ENCODE measurements at regions not wholly inside any gene's neighbourhood (a gene's known extent, or its start where the extent isn't known, plus 50 kb on each side); places are given as distances from the start of the nearest gene placed in this dataset.
"Not testable (repeated sequence)": the region's sequence is repeated elsewhere in the genome, so short reads cannot be mapped to it uniquely, and the experiment has no call there.

GRCh38 chr14:34171431-34172172, 220.7 kb upstream of the EGLN3 start:
- FAIRE-seq, result no peak

DNA sequence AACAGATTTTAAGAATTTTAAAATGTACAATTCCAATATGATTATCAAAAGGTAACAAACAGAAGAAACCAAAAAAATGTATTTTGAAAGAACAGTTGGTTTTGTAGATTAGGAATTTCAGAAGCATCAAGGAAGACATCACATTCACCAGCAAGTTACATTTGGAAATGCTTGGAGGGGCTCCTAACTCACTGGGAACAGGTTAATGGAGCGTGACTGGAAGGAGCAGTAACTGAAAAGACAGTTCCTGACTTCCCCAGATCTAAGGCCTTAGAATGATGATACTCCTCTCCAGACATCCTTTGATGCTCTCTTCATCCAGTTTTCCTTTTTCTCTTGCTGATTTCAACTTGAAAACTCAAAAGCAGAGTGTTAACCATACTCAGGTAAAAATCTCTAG, 220.0 kb upstream of the EGLN3 start:
- FAIRE-seq, result no peak

DNA sequence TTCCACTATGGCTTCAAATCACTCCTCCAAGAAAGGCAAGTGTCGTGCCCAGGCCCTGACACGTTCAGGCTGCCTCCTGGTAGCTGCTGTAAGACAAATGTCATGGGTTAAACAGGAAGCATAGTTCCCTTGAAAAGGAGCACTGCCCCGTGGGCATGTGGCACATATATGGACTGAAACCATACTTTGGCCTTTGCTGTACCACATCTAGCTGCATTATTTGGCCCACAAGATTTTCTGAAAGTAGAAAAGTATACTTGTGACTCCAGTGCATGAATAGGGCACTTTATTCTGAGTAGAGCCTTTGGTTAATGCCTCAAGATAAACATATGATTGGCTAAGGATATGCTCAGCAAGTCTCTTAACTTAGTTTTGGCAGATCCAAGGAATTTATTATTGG, 218.7 kb upstream of the EGLN3 start:
- FAIRE-seq, result no peak

DNA sequence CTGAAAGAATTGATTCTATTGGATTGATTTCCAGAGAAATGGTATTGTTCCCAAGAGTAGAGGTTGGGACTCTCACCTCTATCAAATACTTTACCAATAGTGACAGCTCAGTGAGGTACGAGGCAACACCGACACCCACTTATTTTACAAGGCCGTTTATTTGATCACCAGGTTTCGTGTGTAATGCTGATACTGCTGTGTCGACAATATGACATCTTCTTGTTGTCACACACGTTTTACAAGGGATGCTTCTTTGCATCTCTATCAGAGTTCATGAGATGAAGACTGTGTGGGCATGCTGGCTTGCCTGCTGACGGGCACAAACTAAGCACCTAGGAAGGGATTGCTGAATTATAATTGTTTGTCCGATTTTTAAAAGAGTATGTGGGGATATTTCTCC, 217.8 kb upstream of the EGLN3 start:
- FAIRE-seq, result no peak

DNA sequence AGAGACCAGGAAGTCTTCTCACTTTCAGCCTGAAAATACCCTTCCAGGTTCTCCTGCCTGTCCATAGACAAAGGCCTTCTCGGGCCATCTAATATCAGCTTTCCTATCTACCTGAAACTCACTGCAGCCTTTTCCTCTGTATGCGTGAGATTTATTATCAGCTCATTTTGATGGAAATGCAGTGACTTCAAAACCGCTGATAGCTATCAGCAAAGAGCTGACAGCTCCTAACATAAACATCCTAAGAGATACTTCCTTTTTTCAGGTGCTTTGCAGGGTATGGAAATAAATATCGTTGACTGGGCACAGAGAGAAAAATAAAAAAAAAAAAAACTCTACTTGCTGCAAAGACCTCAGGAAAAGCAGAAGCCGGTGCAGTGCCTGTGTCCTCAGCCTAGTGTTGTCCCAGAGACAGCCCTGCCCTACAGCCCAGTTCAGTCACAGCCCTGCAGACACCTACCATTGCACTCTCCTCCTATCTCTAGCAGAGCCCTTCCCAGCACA, 215.0 kb upstream of the EGLN3 start:
- FAIRE-seq, result no peak

DNA sequence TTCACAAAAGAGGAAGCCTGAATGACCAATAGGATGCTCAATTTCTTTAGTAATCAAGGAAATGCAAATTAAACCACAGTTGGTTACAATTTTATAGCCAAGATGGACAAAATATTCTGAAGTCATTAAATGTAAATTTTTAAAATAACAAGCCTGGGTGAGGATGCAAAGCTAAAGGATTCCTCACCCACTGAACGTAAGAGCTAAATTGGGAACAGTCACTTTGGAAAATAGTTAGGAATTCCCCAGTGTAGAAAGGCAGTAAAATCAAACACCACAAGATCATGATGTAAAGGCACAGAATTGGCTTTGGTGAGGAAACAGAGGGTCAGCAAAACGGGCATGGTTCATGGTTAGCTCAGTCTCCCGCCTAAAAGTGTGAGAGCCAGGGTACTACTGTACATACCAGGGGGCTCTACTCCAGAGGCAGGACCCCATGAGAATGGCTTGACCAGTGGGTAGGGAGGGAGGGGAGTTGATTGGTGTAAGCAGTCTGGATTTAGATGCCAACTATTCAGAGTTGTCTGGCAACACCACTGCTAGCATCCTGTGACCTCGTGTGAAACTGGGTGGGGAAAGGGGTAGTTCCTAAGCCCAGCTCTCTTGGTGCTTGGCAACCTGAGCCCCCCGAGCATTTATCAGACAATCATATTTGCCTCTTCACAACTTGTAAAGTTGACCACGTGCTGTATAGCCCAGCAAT, 213.4 kb upstream of the EGLN3 start:
- no peak for FAIRE-seq

DNA sequence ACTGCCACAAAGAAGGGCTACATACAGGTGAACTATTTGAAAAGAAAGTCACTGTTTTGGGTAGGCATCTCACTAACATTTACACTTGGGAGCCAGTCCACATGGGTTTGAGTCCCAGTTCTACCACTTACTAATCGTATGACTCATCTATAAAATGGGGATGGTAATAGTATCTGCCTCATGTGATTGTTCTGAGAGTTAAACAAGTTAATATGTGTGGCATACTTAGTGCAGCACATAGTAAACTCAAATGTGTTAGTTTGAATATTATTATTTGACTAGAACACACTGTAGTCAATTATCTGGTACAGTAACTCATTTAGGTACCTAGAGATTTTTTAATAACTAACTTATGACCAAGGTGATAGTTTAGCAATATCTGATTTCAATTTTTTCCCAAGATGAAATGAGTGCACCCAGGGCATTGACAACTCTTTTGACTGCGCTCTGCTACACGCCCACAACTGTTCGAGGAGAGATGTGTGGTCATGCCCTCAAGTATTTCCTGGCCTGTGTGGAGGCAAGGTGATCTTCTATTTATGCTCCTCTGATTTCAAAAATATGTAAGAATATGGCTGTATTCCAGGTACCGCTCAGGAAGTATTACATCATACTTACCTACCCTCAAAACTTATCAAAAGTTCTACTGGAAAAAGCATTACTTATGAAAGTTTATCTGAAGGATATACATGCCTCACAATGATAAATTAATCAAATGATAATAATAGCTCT, 210.6 kb upstream of the EGLN3 start:
- FAIRE-seq, result no peak

DNA sequence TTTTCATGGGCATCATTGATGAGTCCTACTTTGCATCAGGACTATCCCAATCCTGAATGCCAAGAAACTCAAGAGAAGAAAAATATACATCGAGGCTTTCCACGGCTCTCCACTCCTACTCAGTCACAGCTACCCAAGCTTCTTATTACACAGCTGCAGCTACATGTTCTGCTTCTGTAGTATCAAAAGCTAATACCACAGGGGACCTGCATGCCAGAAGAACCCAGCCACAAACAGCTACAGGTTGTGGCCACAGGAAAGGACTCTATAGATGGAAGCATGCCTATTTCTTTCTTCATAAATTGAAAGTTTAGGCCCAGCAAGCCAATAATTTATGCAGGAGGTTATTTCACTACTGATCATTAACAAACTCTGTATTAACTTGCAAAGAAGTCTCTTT, 209.7 kb upstream of the EGLN3 start:
- FAIRE-seq, result no peak

DNA sequence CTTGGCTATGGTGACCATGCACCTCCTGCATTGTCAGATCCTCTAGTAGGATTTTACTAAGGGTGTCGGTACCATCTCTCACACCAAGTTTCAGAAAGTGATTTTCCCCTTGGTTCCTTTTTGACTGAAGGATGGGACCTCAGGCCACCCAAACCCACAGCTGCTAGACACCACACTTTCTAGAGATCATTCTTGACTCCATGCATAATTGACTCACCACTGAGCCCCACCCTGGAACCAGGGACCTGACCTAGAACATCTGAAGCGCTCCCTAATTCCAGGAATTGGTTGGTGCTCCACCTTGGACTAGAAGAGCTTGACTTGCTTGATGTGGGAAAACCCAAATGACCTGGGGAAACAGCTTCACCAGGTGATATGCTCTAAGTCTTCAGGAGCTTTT, 206.8 kb upstream of the EGLN3 start:
- FAIRE-seq, result no peak

GRCh38 chr14:34147461-34147860, 196.6 kb upstream of the EGLN3 start:
- FAIRE-seq, result no peak

DNA sequence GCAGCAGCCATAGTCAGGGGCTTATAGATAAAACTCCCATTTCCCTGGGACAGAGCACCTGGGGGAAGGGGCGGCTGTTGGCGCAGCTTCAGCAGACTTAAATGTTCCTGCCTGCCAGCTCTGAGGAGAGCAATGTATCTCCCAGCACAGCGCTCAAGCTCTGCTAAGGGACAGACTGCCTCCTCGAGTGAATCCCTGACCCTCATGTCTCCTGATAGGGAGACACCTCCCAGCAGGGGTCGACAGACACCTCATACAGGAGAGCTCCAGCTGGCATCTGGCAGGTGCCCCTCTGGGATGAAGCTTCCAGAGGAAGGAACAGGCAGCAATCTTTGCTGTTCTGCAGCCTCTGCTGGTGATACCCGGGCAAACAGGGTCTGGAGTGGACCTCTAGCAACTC, 189.3 kb upstream of the EGLN3 start:
- FAIRE-seq, result not testable (repeated sequence)

DNA sequence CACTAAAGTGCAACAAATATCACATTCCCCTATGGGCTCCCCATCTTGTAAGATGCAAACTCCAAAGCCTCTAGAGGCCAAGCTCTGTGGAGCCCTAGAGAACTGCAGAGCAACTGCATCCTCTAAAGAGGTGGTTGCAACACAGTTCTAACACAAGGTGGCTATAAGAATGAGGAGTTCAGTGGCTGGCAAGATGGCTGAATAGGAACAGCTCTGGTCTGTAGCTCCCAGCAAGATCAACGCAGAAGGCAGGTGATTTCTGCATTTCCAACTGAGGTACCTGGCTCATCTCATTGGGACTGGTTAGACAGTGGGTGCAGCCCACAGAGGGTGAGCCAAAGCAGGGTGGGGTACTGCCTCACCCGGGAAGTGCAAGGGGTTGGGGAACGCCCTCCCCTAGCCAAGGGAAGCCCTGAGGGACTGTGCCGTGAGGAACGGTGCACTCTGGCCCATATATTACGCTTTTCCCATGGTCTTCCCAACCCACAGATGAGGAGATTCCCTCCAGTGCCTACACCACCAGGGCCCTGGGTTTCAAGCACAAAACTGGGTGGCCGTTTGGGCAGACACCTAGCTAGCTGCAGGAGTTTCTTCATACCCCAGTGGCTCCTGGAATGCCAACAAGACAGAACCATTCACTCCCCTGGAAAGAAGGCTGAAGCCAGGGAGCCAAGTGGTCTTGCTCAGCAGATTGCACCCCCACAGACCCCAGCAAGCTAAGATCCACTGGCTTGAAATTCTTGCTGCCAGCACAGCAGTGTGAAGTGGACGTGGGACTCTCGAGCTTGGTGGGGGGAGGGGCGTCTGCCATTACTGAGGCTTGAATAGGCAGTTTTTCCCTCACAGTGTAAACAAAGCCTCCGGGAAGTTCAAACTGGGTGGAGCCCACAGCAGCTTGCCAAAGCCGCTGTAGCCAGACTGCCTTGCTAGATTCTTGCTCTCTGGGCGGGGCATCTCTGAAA, 188.6 kb upstream of the EGLN3 start:
- FAIRE-seq, result not testable (repeated sequence)

DNA sequence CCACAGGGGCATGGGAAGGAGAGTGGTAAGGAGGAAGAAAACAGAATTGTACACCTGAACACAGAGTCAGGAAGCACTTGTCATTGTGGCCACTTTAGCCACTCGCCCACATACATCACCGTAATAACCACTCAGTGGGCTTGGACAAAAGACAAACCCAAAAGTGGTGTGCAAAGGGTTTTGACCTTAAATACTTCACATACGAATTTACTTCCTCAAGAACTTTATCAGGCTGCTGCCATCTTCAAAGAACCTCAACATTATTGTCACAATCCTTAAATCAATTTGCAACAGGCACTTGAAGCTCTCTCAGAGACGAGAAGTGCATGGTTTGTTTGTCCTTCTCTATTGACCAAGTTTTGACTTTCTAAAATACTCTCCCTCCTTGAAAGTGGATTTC, 187.3 kb upstream of the EGLN3 start:
- FAIRE-seq, result no peak

DNA sequence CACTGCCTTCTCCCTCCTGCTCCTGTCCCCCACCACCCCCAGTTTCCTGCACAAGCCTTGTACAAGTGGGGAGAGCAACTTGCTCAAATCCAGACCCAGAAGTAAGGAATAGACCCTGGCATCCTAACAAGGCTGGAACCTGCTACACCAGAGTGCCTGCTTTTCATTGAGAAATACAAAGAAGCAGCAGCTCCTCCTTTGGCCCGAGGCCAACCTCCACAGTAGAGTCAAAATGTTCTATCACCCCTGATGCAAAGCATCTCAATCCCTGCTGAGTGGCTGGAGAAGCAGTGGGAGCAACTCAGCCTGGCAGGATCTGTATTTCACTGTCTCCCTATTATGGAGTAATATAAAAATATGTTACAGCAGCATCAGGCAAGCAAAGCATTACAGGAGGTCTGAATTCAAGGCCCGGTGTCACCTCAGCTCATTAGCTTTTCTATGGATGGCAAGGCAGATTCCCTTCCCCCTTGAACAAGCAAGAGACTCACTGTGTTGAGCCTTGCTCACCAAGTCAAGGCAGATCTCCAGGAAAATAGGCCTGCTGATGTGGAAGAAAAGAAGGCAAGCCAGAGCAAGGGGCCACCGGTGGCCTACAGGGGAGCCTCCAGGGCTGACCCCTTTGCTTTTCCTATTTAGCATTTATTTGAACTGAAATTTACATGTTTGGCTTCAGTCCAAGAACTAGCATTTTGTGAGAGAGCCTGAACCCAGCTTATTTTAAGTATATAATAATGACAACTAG, 186.3 kb upstream of the EGLN3 start:
- FAIRE-seq, result no peak

DNA sequence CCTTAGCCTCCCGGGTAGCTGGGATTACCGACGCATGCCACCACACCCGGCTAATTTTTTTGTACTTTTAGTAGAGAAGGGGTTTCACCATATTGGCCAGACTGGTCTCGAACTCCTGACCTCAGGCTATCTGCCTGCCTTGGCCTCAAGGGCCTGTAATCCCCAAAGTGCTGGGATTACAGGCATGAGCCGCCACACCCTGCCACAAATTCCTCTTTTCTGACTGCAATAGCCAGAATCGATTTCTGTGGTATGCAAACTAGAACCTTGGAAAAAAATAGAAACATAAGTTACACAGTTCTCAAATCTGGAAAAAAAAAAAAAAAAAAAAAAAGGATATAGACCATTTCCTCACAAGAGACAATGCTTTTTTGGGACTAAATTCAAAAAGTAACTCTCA, 184.6 kb upstream of the EGLN3 start:
- no peak for FAIRE-seq

- no peak for FAIRE-seq
Measured at GRCh38 chr14:34134484-34134883, 183.6 kb upstream of the EGLN3 start.

DNA sequence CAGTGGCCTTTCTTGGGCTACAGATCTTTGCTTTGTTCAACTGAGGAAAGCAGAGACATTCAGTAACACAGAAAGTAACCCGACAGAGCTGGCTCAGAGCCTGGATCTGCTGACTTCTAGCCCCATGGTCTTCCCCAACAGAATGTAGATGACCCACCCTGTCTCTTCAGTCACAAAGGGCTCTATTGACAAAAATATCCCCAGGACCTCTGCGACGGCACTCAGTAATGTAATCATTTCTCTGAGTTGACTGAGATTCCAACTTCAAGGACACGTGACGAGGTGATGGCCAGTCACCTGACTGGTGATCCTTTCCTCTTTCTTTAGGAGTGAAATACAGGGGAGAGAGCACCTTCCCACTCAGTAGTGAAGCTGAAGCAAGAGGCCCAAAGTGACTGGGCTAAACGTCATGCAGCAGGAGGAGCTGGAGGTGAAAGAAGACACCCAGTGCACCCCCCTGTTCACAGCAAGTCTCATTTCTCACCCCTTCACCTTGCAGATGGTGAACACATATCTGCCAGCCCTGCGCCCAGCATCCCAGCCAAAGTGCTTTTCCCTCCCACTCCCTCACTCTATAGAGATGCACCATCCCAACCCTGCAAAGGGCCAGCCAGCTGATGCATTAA, 179.2 kb upstream of the EGLN3 start:
- no peak for FAIRE-seq

DNA sequence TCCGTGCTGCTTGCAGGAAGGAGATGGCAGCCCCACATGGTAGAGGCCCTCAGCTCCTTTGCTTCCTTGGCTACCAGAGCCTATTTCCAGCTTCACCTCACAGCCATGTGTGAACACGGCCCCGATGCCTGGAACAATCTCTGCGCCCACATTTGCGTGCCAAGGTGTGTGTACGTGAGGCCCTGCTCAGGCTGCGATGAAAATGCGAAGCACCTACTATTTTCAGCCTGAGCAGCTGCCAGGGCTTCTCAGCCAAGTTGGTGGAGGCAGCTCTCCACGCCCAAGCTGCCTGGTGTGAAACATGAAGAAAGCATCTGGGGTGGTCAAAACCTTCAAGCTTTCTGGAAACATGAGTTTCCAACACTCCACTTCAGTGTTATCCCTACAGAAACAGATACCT, 177.8 kb upstream of the EGLN3 start:
- FAIRE-seq, result no peak

DNA sequence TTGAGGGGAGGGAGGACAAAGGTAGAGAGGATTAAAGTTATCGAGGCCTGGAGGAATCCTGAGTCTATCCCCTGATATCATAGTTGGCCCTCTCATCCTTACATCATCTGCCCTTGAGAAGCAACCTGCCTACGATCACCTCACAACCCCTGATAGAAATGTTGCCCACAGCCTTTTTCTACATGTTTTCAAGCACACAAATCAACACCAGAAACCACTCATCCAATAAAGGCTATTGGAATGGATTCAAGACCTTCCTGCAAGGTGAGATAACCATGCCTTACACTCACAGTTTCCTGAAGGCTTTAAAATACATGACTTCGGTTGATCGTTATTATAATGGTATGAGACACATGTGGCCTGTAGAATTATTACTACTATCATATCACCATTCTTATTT, 175.7 kb upstream of the EGLN3 start:
- no peak for FAIRE-seq

DNA sequence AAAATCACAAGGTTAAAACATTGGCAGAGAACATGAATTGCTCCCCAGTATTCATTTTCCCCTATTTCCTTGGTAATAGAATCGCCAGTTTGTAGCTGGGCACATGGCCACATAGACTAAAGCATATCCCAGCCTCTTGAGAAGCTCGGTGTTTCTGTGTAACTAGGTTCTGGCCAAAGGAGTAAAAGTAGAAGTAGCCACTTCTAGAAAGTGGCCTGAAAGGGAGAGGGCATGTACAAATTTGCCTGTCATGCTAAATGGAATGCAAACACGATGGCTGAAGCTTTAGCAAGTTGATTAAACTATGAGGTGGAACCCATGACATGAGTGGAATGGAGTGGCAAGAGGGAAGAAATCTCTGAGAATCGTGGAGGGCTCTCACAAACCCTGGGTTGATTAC, 173.7 kb upstream of the EGLN3 start:
- no peak for FAIRE-seq

DNA sequence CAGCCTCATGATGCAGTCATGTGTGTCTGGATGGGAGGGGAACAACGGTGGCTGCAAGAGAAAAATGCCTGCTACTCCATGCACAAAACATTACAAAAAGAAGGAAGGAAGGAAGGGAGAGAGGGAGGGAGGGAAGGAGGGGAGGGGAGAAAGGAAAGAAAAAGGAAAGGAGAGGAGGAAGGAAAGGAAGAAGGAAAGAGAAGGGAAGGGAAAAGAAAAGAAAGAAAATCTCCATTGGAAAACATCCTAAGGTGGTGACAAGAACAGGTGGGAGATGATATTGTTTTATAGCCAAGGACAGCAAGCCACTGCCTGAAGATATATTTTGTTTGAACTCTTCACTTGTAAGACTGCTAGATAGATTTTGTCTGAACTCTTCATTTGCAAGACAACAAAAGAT, 171.8 kb upstream of the EGLN3 start:
- FAIRE-seq, result no peak
